OCI-LY7 (cell line): ENCODE measurements at regions not wholly inside any gene's neighbourhood (a gene's known extent, or its start where the extent isn't known, plus 50 kb on each side); places are given as distances from the start of the nearest gene placed in this dataset.

Experiments used
- CTCF ChIP-seq: fragments of 200-600 bp; sonication (generic); conservative IDR thresholded peaks from 2 replicates; pipeline ENCODE4 v1.5.1; 2014; ENCODE audit warnings: mild to moderate bottlenecking, antibody characterized with exemption, low read length, moderate library complexity, mixed read lengths
- EZH2phosphoT487 ChIP-seq: fragments of 200-600 bp; sonication (generic); IDR thresholded peaks from 2 replicates; pipeline ENCODE4 v1.6.1; 2018; ENCODE audit warnings: low read depth, borderline replicate concordance, mild to moderate bottlenecking, mixed run types, antibody characterized with exemption, low read length, moderate library complexity, mixed read lengths

- no peak for TF ChIP-seq CTCF
- TF ChIP-seq EZH2phosphoT487: no peak
Measured at GRCh38 chr2:57097855-57098254, 914.1 kb downstream of the CCDC85A start.
